HCT116 (cell line): ENCODE measurements at regions not wholly inside any gene's neighbourhood (a gene's known extent, or its start where the extent isn't known, plus 50 kb on each side); places are given as distances from the start of the nearest gene placed in this dataset.

Experiments used
- POLR2A ChIP-seq: IDR thresholded peaks from 2 replicates; pipeline ENCODE4 v1.7.0; 2011; ENCODE audit warnings: borderline replicate concordance; ENCODE audit not compliant: insufficient read depth, insufficient read length; ENCODE audit errors: extremely low read depth
- TCF7L2 ChIP-seq: IDR thresholded peaks from 2 replicates; pipeline ENCODE4 v1.7.0; 2011; ENCODE audit warnings: borderline replicate concordance, inconsistent platforms; ENCODE audit not compliant: insufficient read depth, insufficient read length; ENCODE audit errors: extremely low read depth

GRCh38 chr4:112055100-112055499 lies 90.2 kb upstream of the FAM241A start:
- TF ChIP-seq TCF7L2 (no peak), POLR2A (no peak)
